AG09309 (cell line): ENCODE measurements at regions not wholly inside any gene's neighbourhood (a gene's known extent, or its start where the extent isn't known, plus 50 kb on each side); places are given as distances from the start of the nearest gene placed in this dataset.

ENCODE experiments used
- DNase-seq: peaks from one replicate; pipeline ENCODE4 v3.0.0-alpha.2; 2010; ENCODE audit warnings: low read depth
- H3K4me3 ChIP-seq: 2 replicates; pipeline ENCODE4 v1.5.1; 2011; ENCODE audit warnings: mild to moderate bottlenecking, low read depth, low read length, moderate library complexity; ENCODE audit not compliant: control insufficient read depth
- CTCF ChIP-seq: IDR thresholded peaks from 2 replicates; pipeline ENCODE4 v1.5.1; 2011; ENCODE audit warnings: mild to moderate bottlenecking, low read depth, low read length, inconsistent platforms; ENCODE audit not compliant: insufficient read depth, control insufficient read depth; ENCODE audit errors: missing control alignments

- DNase-seq: no peak
- TF ChIP-seq CTCF: no peak
- H3K4me3 ChIP-seq: no peak overlapping the region
Observed at GRCh38 chr4:20574986-20575385, 125.3 kb upstream of the PACRGL start.

GRCh38 chr4:20575486-20575885, 124.8 kb upstream of the PACRGL start:
- TF ChIP-seq CTCF: no peak
- no peak for DNase-seq

GRCh38 chr4:20576861-20577260, 123.4 kb upstream of the PACRGL start:
- TF ChIP-seq CTCF: no peak
- no peak for DNase-seq
- no peak overlapping the region for H3K4me3 ChIP-seq

More at GRCh38 chr4:20575486-20575885, 124.8 kb upstream of the PACRGL start:
- no peak overlapping the region for H3K4me3 ChIP-seq

GRCh38 chr4:20577702-20578101, 122.6 kb upstream of the PACRGL start:
- H3K4me3 ChIP-seq: no peak overlapping the region
- no peak for DNase-seq
- no peak for TF ChIP-seq CTCF

- DNase-seq: no peak
- H3K4me3 ChIP-seq: no peak overlapping the region
- no peak for TF ChIP-seq CTCF
Observed at GRCh38 chr4:20580907-20581306, 119.4 kb upstream of the PACRGL start.

GRCh38 chr4:20589436-20589835, 110.8 kb upstream of the PACRGL start:
- no peak overlapping the region for H3K4me3 ChIP-seq
- no peak for TF ChIP-seq CTCF
- no peak for DNase-seq

GRCh38 chr4:20590849-20591248, 109.4 kb upstream of the PACRGL start:
- no peak overlapping the region for H3K4me3 ChIP-seq
- no peak for TF ChIP-seq CTCF
- no peak for DNase-seq
